NAMALWA (cell line): ENCODE measurements at regions not wholly inside any gene's neighbourhood (a gene's known extent, or its start where the extent isn't known, plus 50 kb on each side); places are given as distances from the start of the nearest gene placed in this dataset.

Source experiments
- DNase-seq: peaks from one replicate; pipeline ENCODE4 v3.0.0-alpha.2; 2015; ENCODE audit warnings: low spot score

GRCh38 chr6:113092795-113093194, 745.7 kb downstream of the RFPL4B start:
- no peak for DNase-seq

GRCh38 chr6:113094779-113095178, 747.6 kb downstream of the RFPL4B start:
- no peak for DNase-seq

- DNase-seq: no peak
Observed at GRCh38 chr6:113095841-113096240, 748.7 kb downstream of the RFPL4B start.

GRCh38 chr6:113102761-113103160, 754.4 kb upstream of the MARCKS start:
- DNase-seq: no peak

GRCh38 chr6:113103634-113104361, 753.3 kb upstream of the MARCKS start:
- no peak for DNase-seq

GRCh38 chr6:113104541-113104940, 752.6 kb upstream of the MARCKS start:
- DNase-seq: no peak

- DNase-seq: no peak
Observed at GRCh38 chr6:113104951-113105350, 752.2 kb upstream of the MARCKS start.

- no peak for DNase-seq
Observed at GRCh38 chr6:113110211-113110610, 746.9 kb upstream of the MARCKS start.

- DNase-seq: no peak
Observed at GRCh38 chr6:113111550-113111949, 745.6 kb upstream of the MARCKS start.

GRCh38 chr6:113112086-113112485, 745.1 kb upstream of the MARCKS start:
- DNase-seq: no peak

GRCh38 chr6:113115196-113115595, 741.9 kb upstream of the MARCKS start:
- peak; percentile 23 for DNase-seq

- DNase-seq: no peak
Observed at GRCh38 chr6:113120224-113120581, 736.9 kb upstream of the MARCKS start.

GRCh38 chr6:113120582-113121285, 736.4 kb upstream of the MARCKS start:
- DNase-seq: no peak

- no peak for DNase-seq
Observed at GRCh38 chr6:113121571-113121970, 735.6 kb upstream of the MARCKS start.

- DNase-seq: no peak
Observed at GRCh38 chr6:113122060-113122459, 735.1 kb upstream of the MARCKS start.

GRCh38 chr6:113125626-113126025, 731.5 kb upstream of the MARCKS start:
- DNase-seq: no peak

GRCh38 chr6:113127786-113128419, 729.2 kb upstream of the MARCKS start:
- no peak for DNase-seq

- no peak for DNase-seq
Observed at GRCh38 chr6:113128661-113129060, 728.5 kb upstream of the MARCKS start.

- DNase-seq: no peak
Observed at GRCh38 chr6:113129991-113130390, 727.2 kb upstream of the MARCKS start.

GRCh38 chr6:113137426-113137825, 719.7 kb upstream of the MARCKS start:
- DNase-seq: no peak

- no peak for DNase-seq
Observed at GRCh38 chr6:113140721-113141120, 716.4 kb upstream of the MARCKS start.

GRCh38 chr6:113141901-113142300, 715.2 kb upstream of the MARCKS start:
- no peak for DNase-seq

GRCh38 chr6:113142671-113143174, 714.4 kb upstream of the MARCKS start:
- DNase-seq: no peak
